H1 (cell line): ENCODE measurements at regions not wholly inside any gene's neighbourhood (a gene's known extent, or its start where the extent isn't known, plus 50 kb on each side); places are given as distances from the start of the nearest gene placed in this dataset.

Source experiments
- CTCF ChIA-PET: fragments of 300-600 bp; sonication (Branson Sonifier 250); formaldehyde crosslinking; loops from one replicate; lab custom pipeline; 2021; ENCODE audit not compliant: partially characterized antibody; lab: Charles Lee
- POLR2A ChIA-PET: fragments of 300-600 bp; sonication (Branson Sonifier 250); formaldehyde crosslinking; loops from one replicate; lab custom pipeline; 2021; ENCODE audit warnings: inconsistent platforms; ENCODE audit not compliant: partially characterized antibody; lab: Charles Lee
- DNase-seq, 2 experiments: peaks; one replicate each; pipeline versions ENCODE4 v3.0.0 to v3.0.0-alpha.2; 2010 to 2022; ENCODE audit warnings: low spot score in 2 of 2, low read depth in 1 of 2, mixed read lengths in 1 of 2
- FAIRE-seq: peaks from 2 replicates; lab custom pipeline; 2011; peaks lifted over from hg19 to GRCh38; lab: Jason Lieb, UNC
- H2AFZ ChIP-seq: 2 replicates; pipeline ENCODE4 v1.8.1; 2012; ENCODE audit warnings: low read length, inconsistent platforms
- H2AK5ac ChIP-seq: 2 replicates; pipeline ENCODE4 v1.6.1; 2013; ENCODE audit warnings: low read depth, low read length
- H2BK120ac ChIP-seq: replicated peaks from 2 replicates; pipeline ENCODE3; 2013; ENCODE audit warnings: low read depth, low read length, inconsistent platforms
- H2BK12ac ChIP-seq: 2 replicates; pipeline ENCODE4 v1.6.1; 2013; ENCODE audit warnings: low read depth, low read length
- H2BK15ac ChIP-seq: 2 replicates; pipeline ENCODE4 v1.6.1; 2013; ENCODE audit warnings: low read length
- H2BK20ac ChIP-seq: 2 replicates; pipeline ENCODE4 v1.6.1; 2013; ENCODE audit warnings: low read length
- H2BK5ac ChIP-seq: 2 replicates; pipeline ENCODE4 v1.6.1; 2013; ENCODE audit warnings: low read depth, low read length
- H3K14ac ChIP-seq: 2 replicates; pipeline ENCODE4 v1.6.1; 2013; ENCODE audit warnings: inconsistent platforms; ENCODE audit not compliant: insufficient read length
- H3K18ac ChIP-seq: 2 replicates; pipeline ENCODE4 v1.6.1; 2013; ENCODE audit warnings: low read length; ENCODE audit errors: extremely low read depth
- H3K23ac ChIP-seq: 2 replicates; pipeline ENCODE4 v1.6.1; 2013; ENCODE audit warnings: inconsistent platforms; ENCODE audit not compliant: insufficient read length
- H3K23me2 ChIP-seq: 2 replicates; pipeline ENCODE4 v1.6.1; 2013; ENCODE audit warnings: low read depth, low read length
- H3K27ac ChIP-seq: 2 replicates; pipeline ENCODE4 v1.6.1; 2011; ENCODE audit warnings: low read depth, low read length, inconsistent platforms
- H3K27me3 ChIP-seq, 4 experiments: replicated peaks in 1 of 4; 1 replicate in 1 of 4; 2 replicates in 3 of 4; pipeline versions ENCODE4 v1.6.1 to v1.8.1; 2011 to 2013; ENCODE audit warnings: low read length in 3 of 4, mild to moderate bottlenecking in 3 of 4, inconsistent platforms in 2 of 4, mixed read lengths in 2 of 4, moderate library complexity in 1 of 4; ENCODE audit not compliant: control insufficient read depth in 3 of 4, insufficient read depth in 3 of 4; ENCODE audit errors: extremely low read depth in 1 of 4
- H3K36me3 ChIP-seq, 4 experiments: 2 replicates each; pipeline versions ENCODE4 v1.6.1 to v1.8.1; 2011 to 2013; ENCODE audit warnings: mild to moderate bottlenecking in 4 of 4, low read length in 3 of 4, moderate library complexity in 2 of 4, control low read depth in 1 of 4, inconsistent platforms in 1 of 4; ENCODE audit not compliant: insufficient read depth in 4 of 4, control insufficient read depth in 2 of 4
- H3K4ac ChIP-seq: replicated peaks from 2 replicates; pipeline ENCODE3; 2013; ENCODE audit warnings: low read length, low read depth, mixed read lengths, inconsistent platforms; ENCODE audit not compliant: insufficient read length
- H3K4me1 ChIP-seq, 4 experiments: replicated peaks in 1 of 4; 1 replicate in 1 of 4; 2 replicates in 3 of 4; pipeline versions ENCODE4 v1.6.1 to v1.8.1; 2011 to 2013; ENCODE audit warnings: low read length in 3 of 4, inconsistent platforms in 2 of 4, mixed read lengths in 1 of 4; ENCODE audit not compliant: insufficient read depth in 4 of 4, control insufficient read depth in 3 of 4
- H3K4me2 ChIP-seq, 2 experiments: 2 replicates each; pipeline versions ENCODE4 v1.6.1 to v1.8.1; 2011 to 2013; ENCODE audit warnings: low read depth in 2 of 2, low read length in 2 of 2, control low read depth in 1 of 2, inconsistent platforms in 1 of 2, mild to moderate bottlenecking in 1 of 2; ENCODE audit not compliant: insufficient read depth in 1 of 2
- H3K4me3 ChIP-seq, 4 experiments: fragments of 200-600, 300-600 bp in 1 of 4; sonication (generic), shearing (Covaris generic), sonication (Bioruptor Twin) in 1 of 4; 2 replicates each; pipeline versions ENCODE4 v1.5.1 to v1.8.1; 2011 to 2016; ENCODE audit warnings: low read length in 4 of 4, low read depth in 3 of 4, control low read depth in 2 of 4, inconsistent platforms in 2 of 4, mild to moderate bottlenecking in 2 of 4, mixed read lengths in 1 of 4, moderate library complexity in 1 of 4; ENCODE audit not compliant: insufficient read depth in 2 of 4; ENCODE audit errors: extremely low read depth in 1 of 4
- H3K56ac ChIP-seq: replicated peaks from 2 replicates; pipeline ENCODE3; 2013; ENCODE audit warnings: low read depth, mild to moderate bottlenecking, mixed read lengths, low read length, inconsistent platforms; ENCODE audit not compliant: insufficient read length
- H3K79me1 ChIP-seq: 2 replicates; pipeline ENCODE4 v1.6.1; 2013; ENCODE audit warnings: low read depth, low read length, control low read depth
- H3K79me2 ChIP-seq, 2 experiments: 2 replicates each; pipeline versions ENCODE4 v1.6.1 to v1.8.1; 2012 to 2013; ENCODE audit warnings: low read length in 2 of 2, mild to moderate bottlenecking in 2 of 2, inconsistent platforms in 1 of 2; ENCODE audit not compliant: insufficient read depth in 2 of 2, control insufficient read depth in 1 of 2
- H3K9ac ChIP-seq, 4 experiments: replicated peaks in 1 of 4; 1 replicate in 1 of 4; 2 replicates in 3 of 4; pipeline versions ENCODE4 v1.6.1 to v1.8.1; 2011 to 2013; ENCODE audit warnings: low read depth in 3 of 4, low read length in 3 of 4, control low read depth in 2 of 4, mild to moderate bottlenecking in 2 of 4, moderate library complexity in 2 of 4, inconsistent platforms in 1 of 4; ENCODE audit errors: extremely low read depth in 1 of 4
- H3K9me3 ChIP-seq, 2 experiments: 2 replicates each; pipeline versions ENCODE4 v1.6.1 to v1.8.1; 2012 to 2013; ENCODE audit warnings: mild to moderate bottlenecking in 2 of 2, moderate library complexity in 2 of 2, control low read depth in 1 of 2, inconsistent platforms in 1 of 2, low read depth in 1 of 2, low read length in 1 of 2, mixed read lengths in 1 of 2; ENCODE audit not compliant: insufficient read depth in 2 of 2
- H4K20me1 ChIP-seq, 2 experiments: replicated peaks in 1 of 2; 2 replicates each; pipeline versions ENCODE3 to v1.8.1; 2011 to 2013; ENCODE audit warnings: inconsistent platforms in 2 of 2, low read length in 2 of 2, mild to moderate bottlenecking in 1 of 2; ENCODE audit not compliant: insufficient read depth in 2 of 2, control insufficient read depth in 1 of 2
- H4K5ac ChIP-seq: 2 replicates; pipeline ENCODE4 v1.6.1; 2013; ENCODE audit warnings: low read length, low read depth, mixed read lengths, inconsistent platforms; ENCODE audit not compliant: insufficient read length
- H4K8ac ChIP-seq: 2 replicates; pipeline ENCODE4 v1.8.0; 2013; ENCODE audit warnings: mild to moderate bottlenecking, moderate library complexity, low read length, inconsistent platforms; ENCODE audit not compliant: insufficient read depth; ENCODE audit errors: extremely low read depth
- H4K91ac ChIP-seq: replicated peaks from 2 replicates; pipeline ENCODE3; 2013; ENCODE audit warnings: low read length, mixed read lengths, inconsistent platforms; ENCODE audit not compliant: insufficient read length
- CBX5 ChIP-seq: fragments of 300-800, 300-1000 bp; sonication (generic); IDR thresholded peaks from 2 replicates; pipeline ENCODE4 v1.7.1; 2016; ENCODE audit warnings: antibody characterized with exemption, low read length, low read depth
- CBX8 ChIP-seq: fragments of 300-800, 300-1000 bp; sonication (generic); IDR thresholded peaks from 2 replicates; pipeline ENCODE4 v1.7.1; 2016; ENCODE audit warnings: low read depth, low read length, borderline replicate concordance
- CEBPB ChIP-seq: IDR thresholded peaks from 2 replicates; pipeline ENCODE4 v1.6.1; 2012; ENCODE audit warnings: low read depth, low read length
- JUND ChIP-seq: IDR thresholded peaks from 2 replicates; pipeline ENCODE4 v1.6.1; 2011; ENCODE audit warnings: mild to moderate bottlenecking, improper control_type of control experiment, low read length
- POLR2AphosphoS5 ChIP-seq: IDR thresholded peaks from 2 replicates; pipeline ENCODE4 v1.6.1; 2011; ENCODE audit warnings: low read depth, low read length
- POU5F1 ChIP-seq: IDR thresholded peaks from 2 replicates; pipeline ENCODE4 v1.6.1; 2011; ENCODE audit warnings: low read depth, mild to moderate bottlenecking, low read length, moderate library complexity
- RAD21 ChIP-seq, 2 experiments: IDR thresholded peaks in 1 of 2; conservative IDR thresholded peaks in 1 of 2; 2 replicates each; pipeline ENCODE4 v1.6.1; 2011; ENCODE audit warnings: low read depth in 2 of 2, low read length in 2 of 2, improper control_type of control experiment in 1 of 2, inconsistent platforms in 1 of 2, mild to moderate bottlenecking in 1 of 2, moderate library complexity in 1 of 2
- TAF1 ChIP-seq: IDR thresholded peaks from 2 replicates; pipeline ENCODE4 v1.6.1; 2011; ENCODE audit warnings: mild to moderate bottlenecking, low read depth, low read length
- YY1 ChIP-seq: IDR thresholded peaks from 2 replicates; pipeline ENCODE4 v1.6.1; 2011; ENCODE audit warnings: low read depth, mild to moderate bottlenecking, low read length
- WGBS, 2 experiments: shearing (Covaris generic) in 1 of 2; methylation state at CpG; one replicate each; pipeline versions ENCODE4 v1.1.6 to v1.1.7; 2013 to 2015; ENCODE audit warnings: low lambda C conversion rate in 2 of 2, mixed read lengths in 2 of 2, inconsistent platforms in 1 of 2, low coverage in 1 of 2, missing lambda C conversion rate in 1 of 2; ENCODE audit not compliant: insufficient replicate concordance in 2 of 2, insufficient coverage in 1 of 2, insufficient read length in 1 of 2; ENCODE audit errors: extremely low coverage in 1 of 2, missing lambda C conversion rate in 1 of 2; 5-methylcytosine and 5-hydroxymethylcytosine counted together
- TF ChIP-seq, protein P1 (sequence below), 3 experiments: IDR thresholded peaks; 1 replicate in 2 of 3; 2 replicates in 1 of 3; pipeline versions ENCODE4 v1.5.1 to v1.6.1; 2011; ENCODE audit warnings: low read length in 3 of 3, mild to moderate bottlenecking in 3 of 3, inconsistent platforms in 2 of 3, low read depth in 1 of 3, moderate library complexity in 1 of 3; ENCODE audit not compliant: insufficient read depth in 1 of 3; ENCODE audit errors: control extremely low read depth in 1 of 3

DNA sequence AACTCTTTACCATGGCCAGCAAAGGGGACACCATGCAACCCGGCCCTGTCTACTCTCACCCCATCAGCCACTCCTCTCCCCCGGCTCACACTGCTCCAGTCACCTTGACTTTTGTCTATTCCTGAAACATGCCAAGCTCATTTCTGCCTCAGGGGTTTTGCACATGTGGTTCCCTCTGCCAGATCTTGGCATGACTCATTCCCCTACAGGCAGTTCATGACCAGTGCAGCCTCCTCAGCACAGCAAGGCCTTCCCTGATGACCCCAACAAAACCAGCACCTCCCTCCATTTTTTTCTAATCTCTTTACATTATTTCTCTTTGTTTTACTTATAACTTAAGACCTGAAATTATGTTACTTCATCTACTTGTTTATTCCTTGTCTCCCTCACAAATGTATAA is 58.6 kb upstream of the GJB5 start:
- Histone ChIP-seq H3K4ac (no peak overlapping the region), H2BK5ac (no peak overlapping the region), H3K56ac (no peak overlapping the region), H2BK20ac (no peak overlapping the region), H3K18ac (no peak overlapping the region; the same call in 1 of the 2 replicates), H4K91ac (no peak overlapping the region), H3K27me3 (peaks cover 0 to 2% (median 0%) of the 10 kb centered on the region in 4 experiments; a peak in 1 of 7 replicates), H4K20me1 (no peaks in the 10 kb centered on the region), H2BK12ac (no peak overlapping the region), H3K79me2 (no peaks in the 10 kb centered on the region)
- FAIRE-seq: no peak
- TF ChIP-seq TAF1 (no peak), POU5F1 (no peak), CBX8 (no peak), CBX5 (no peak), CEBPB (no peak), YY1 (no peak), JUND (peak; percentile 73), RAD21 (IDR thresholded peaks at IDR 0.05 in 1 of 2, conservative IDR thresholded peaks at IDR 0.05 in 1 of 2; ENCODE audit: low read depth in 2 of 2, low read length in 2 of 2) (no peak), POLR2AphosphoS5 (no peak)
- TF ChIP-seq, protein P1, sequence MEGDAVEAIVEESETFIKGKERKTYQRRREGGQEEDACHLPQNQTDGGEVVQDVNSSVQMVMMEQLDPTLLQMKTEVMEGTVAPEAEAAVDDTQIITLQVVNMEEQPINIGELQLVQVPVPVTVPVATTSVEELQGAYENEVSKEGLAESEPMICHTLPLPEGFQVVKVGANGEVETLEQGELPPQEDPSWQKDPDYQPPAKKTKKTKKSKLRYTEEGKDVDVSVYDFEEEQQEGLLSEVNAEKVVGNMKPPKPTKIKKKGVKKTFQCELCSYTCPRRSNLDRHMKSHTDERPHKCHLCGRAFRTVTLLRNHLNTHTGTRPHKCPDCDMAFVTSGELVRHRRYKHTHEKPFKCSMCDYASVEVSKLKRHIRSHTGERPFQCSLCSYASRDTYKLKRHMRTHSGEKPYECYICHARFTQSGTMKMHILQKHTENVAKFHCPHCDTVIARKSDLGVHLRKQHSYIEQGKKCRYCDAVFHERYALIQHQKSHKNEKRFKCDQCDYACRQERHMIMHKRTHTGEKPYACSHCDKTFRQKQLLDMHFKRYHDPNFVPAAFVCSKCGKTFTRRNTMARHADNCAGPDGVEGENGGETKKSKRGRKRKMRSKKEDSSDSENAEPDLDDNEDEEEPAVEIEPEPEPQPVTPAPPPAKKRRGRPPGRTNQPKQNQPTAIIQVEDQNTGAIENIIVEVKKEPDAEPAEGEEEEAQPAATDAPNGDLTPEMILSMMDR (IDR thresholded peaks at IDR 0.05; ENCODE audit: control extremely low read depth in 1 of 3, insufficient read depth in 1 of 3, low read depth in 1 of 3, low read length in 3 of 3): peak; percentile 8 to 23 (median 20); a peak in 3 of 4 replicates
- TF ChIP-seq, all 59 proteins: peak for 2
- Histone ChIP-seq H3K4me2 (no peak overlapping the region), H3K36me3 (no peaks in the 10 kb centered on the region), H3K4me3 (no peak overlapping the region), H3K4me1 (no peaks in the 10 kb centered on the region), H2BK15ac (no peak overlapping the region), H3K9ac (no peak overlapping the region), H2AK5ac (no peak overlapping the region), H4K5ac (no peak overlapping the region), H3K79me1 (no peaks in the 10 kb centered on the region), H3K27ac (no peak overlapping the region), H2AFZ (no peak overlapping the region), H3K9me3 (no peaks in the 10 kb centered on the region), H4K8ac (no peak overlapping the region), H3K23ac (no peak overlapping the region), H2BK120ac (no peak overlapping the region), H3K14ac (no peak overlapping the region), H3K23me2 (no peaks in the 10 kb centered on the region)
- WGBS, 2 experiments: 87% methylated on average over 2 of the region's 2 CpGs; no CpG with 5 or more reads in 1 of the 2 experiments
- POLR2A ChIA-PET: no interaction called here
- CTCF ChIA-PET: interaction anchor here (1.3 to 3.2 kb wide), 8 partner anchors 9 to 149 kb away, joined by 4 to 12 read pairs (median 4); no protein-coding TSS in a partner anchor
- DNase-seq: no peak
